ENCODE measurements at regions not wholly inside any gene's neighbourhood (a gene's known extent, or its start where the extent isn't known, plus 50 kb on each side); places are given as distances from the start of the nearest gene placed in this dataset.

- Histone ChIP-seq H2BK120ac (ENCODE audit: insufficient read depth, low read length, poor library complexity) (no peak overlapping the region), H4K12ac (ENCODE audit: low read depth, low read length) (no peak overlapping the region), H2AFZ (ENCODE audit: insufficient read depth, low read length, poor library complexity) (no peak overlapping the region), H2AK5ac (ENCODE audit: low read length) (no peak overlapping the region), H3K4me2 (ENCODE audit: low read length) (no peak overlapping the region), H3K23ac (ENCODE audit: low read length) (no peak overlapping the region), H3K79me1 (ENCODE audit: low read length) (no peaks in the 10 kb centered on the region), H3K36me3 (ENCODE audit: control insufficient read depth in 1 of 2, insufficient read depth in 2 of 2, low read length in 2 of 2) (no peaks in the 10 kb centered on the region), H2BK12ac (ENCODE audit: low read length) (no peak overlapping the region), H2BK5ac (ENCODE audit: low read depth, low read length, poor library complexity) (no peak overlapping the region), H4K8ac (ENCODE audit: low read depth, low read length) (no peak overlapping the region), H3K27ac (ENCODE audit: low read depth, low read length) (no peak overlapping the region), H3K79me2 (ENCODE audit: control insufficient read depth, insufficient read depth, low read length, poor library complexity) (no peaks in the 10 kb centered on the region), H3K27me3 (ENCODE audit: insufficient read depth, low read length) (no peaks in the 10 kb centered on the region), H3K4me1 (ENCODE audit: control insufficient read depth in 1 of 2, insufficient read depth in 2 of 2, low read length in 2 of 2) (peaks cover 4 to 8% of the 10 kb centered on the region in 2 experiments), H3K18ac (ENCODE audit: low read length) (no peak overlapping the region), H3K4ac (ENCODE audit: low read depth, low read length) (no peak overlapping the region), H3K14ac (ENCODE audit: low read length) (no peak overlapping the region), H3K4me3 (ENCODE audit: low read depth, low read length) (no peak overlapping the region), H3K9me3 (ENCODE audit: insufficient read depth, low read depth, low read length) (peaks cover 2% of the 10 kb centered on the region), H4K91ac (ENCODE audit: low read depth, low read length) (no peak overlapping the region), H3K9ac (ENCODE audit: low read length) (no peak overlapping the region)
- WGBS (ENCODE audit: extremely low coverage, insufficient coverage, insufficient read length) = no CpG with 5 or more reads among the region's 7 CpGs
- no peak for DNase-seq
Measured at GRCh38 chr18:46370898-46371297, 266.7 kb downstream of the HAUS1 start.

GRCh38 chr18:46372670-46373069, 268.5 kb downstream of the HAUS1 start:
- no peak overlapping the region for H3K4ac ChIP-seq (ENCODE audit: low read depth, low read length)
- no peak overlapping the region for H2AK5ac ChIP-seq (ENCODE audit: low read length)
- H3K4me3 ChIP-seq (ENCODE audit: low read depth, low read length) = no peak overlapping the region
- H3K4me1 ChIP-seq (ENCODE audit: control insufficient read depth in 1 of 2, insufficient read depth in 2 of 2, low read length in 2 of 2) = peaks cover 4 to 8% of the 10 kb centered on the region in 2 experiments
- no peak overlapping the region for H2BK120ac ChIP-seq (ENCODE audit: insufficient read depth, low read length, poor library complexity)
- H2BK5ac ChIP-seq (ENCODE audit: low read depth, low read length, poor library complexity) = no peak overlapping the region
- no peak overlapping the region for H4K91ac ChIP-seq (ENCODE audit: low read depth, low read length)
- H3K36me3 ChIP-seq (ENCODE audit: control insufficient read depth in 1 of 2, insufficient read depth in 2 of 2, low read length in 2 of 2) = no peaks in the 10 kb centered on the region
- H3K4me2 ChIP-seq (ENCODE audit: low read length) = no peak overlapping the region
- H3K18ac ChIP-seq (ENCODE audit: low read length) = no peak overlapping the region
- no peak overlapping the region for H2AFZ ChIP-seq (ENCODE audit: insufficient read depth, low read length, poor library complexity)
- peaks cover 2% of the 10 kb centered on the region for H3K9me3 ChIP-seq (ENCODE audit: insufficient read depth, low read depth, low read length)
- no peaks in the 10 kb centered on the region for H3K27me3 ChIP-seq (ENCODE audit: insufficient read depth, low read length)
- no CpG with 5 or more reads among the region's 10 CpGs for WGBS (ENCODE audit: extremely low coverage, insufficient coverage, insufficient read length)
- no peak overlapping the region for H3K14ac ChIP-seq (ENCODE audit: low read length)
- H3K27ac ChIP-seq (ENCODE audit: low read depth, low read length) = no peak overlapping the region
- no peak overlapping the region for H4K8ac ChIP-seq (ENCODE audit: low read depth, low read length)
- no peaks in the 10 kb centered on the region for H3K79me2 ChIP-seq (ENCODE audit: control insufficient read depth, insufficient read depth, low read length, poor library complexity)
- H3K9ac ChIP-seq (ENCODE audit: low read length) = no peak overlapping the region
- H2BK12ac ChIP-seq (ENCODE audit: low read length) = no peak overlapping the region
- H3K79me1 ChIP-seq (ENCODE audit: low read length) = no peaks in the 10 kb centered on the region
- no peak overlapping the region for H3K23ac ChIP-seq (ENCODE audit: low read length)
- H4K12ac ChIP-seq (ENCODE audit: low read depth, low read length) = no peak overlapping the region
- DNase-seq = no peak

- no peak overlapping the region for H3K18ac ChIP-seq (ENCODE audit: low read length)
- H3K36me3 ChIP-seq (ENCODE audit: control insufficient read depth in 1 of 2, insufficient read depth in 2 of 2, low read length in 2 of 2) = no peaks in the 10 kb centered on the region
- H2AK5ac ChIP-seq (ENCODE audit: low read length) = no peak overlapping the region
- no peaks in the 10 kb centered on the region for H3K79me1 ChIP-seq (ENCODE audit: low read length)
- H4K8ac ChIP-seq (ENCODE audit: low read depth, low read length) = no peak overlapping the region
- no peak overlapping the region for H3K27ac ChIP-seq (ENCODE audit: low read depth, low read length)
- no peak overlapping the region for H3K14ac ChIP-seq (ENCODE audit: low read length)
- H3K23ac ChIP-seq (ENCODE audit: low read length) = no peak overlapping the region
- no peak overlapping the region for H2BK120ac ChIP-seq (ENCODE audit: insufficient read depth, low read length, poor library complexity)
- no peak overlapping the region for H4K91ac ChIP-seq (ENCODE audit: low read depth, low read length)
- H3K4me2 ChIP-seq (ENCODE audit: low read length) = no peak overlapping the region
- no peak overlapping the region for H2AFZ ChIP-seq (ENCODE audit: insufficient read depth, low read length, poor library complexity)
- DNase-seq = no peak
- no peak overlapping the region for H2BK5ac ChIP-seq (ENCODE audit: low read depth, low read length, poor library complexity)
- no peak overlapping the region for H4K12ac ChIP-seq (ENCODE audit: low read depth, low read length)
- no CpG with 5 or more reads among the region's 2 CpGs for WGBS (ENCODE audit: extremely low coverage, insufficient coverage, insufficient read length)
- H3K4ac ChIP-seq (ENCODE audit: low read depth, low read length) = no peak overlapping the region
- no peak overlapping the region for H3K4me3 ChIP-seq (ENCODE audit: low read depth, low read length)
- no peak overlapping the region for H2BK12ac ChIP-seq (ENCODE audit: low read length)
- no peak overlapping the region for H3K9ac ChIP-seq (ENCODE audit: low read length)
- H3K9me3 ChIP-seq (ENCODE audit: insufficient read depth, low read depth, low read length) = peaks cover 2% of the 10 kb centered on the region
- no peaks in the 10 kb centered on the region for H3K79me2 ChIP-seq (ENCODE audit: control insufficient read depth, insufficient read depth, low read length, poor library complexity)
- peaks cover 4 to 8% of the 10 kb centered on the region in 2 experiments for H3K4me1 ChIP-seq (ENCODE audit: control insufficient read depth in 1 of 2, insufficient read depth in 2 of 2, low read length in 2 of 2)
- H3K27me3 ChIP-seq (ENCODE audit: insufficient read depth, low read length) = no peaks in the 10 kb centered on the region
Measured at GRCh38 chr18:46373131-46373530, 268.9 kb downstream of the HAUS1 start.

GRCh38 chr18:46373791-46374190, 269.6 kb downstream of the HAUS1 start:
- Histone ChIP-seq H4K8ac (ENCODE audit: low read depth, low read length) (no peak overlapping the region), H3K79me1 (ENCODE audit: low read length) (no peaks in the 10 kb centered on the region)
- no CpG with 5 or more reads among the region's 7 CpGs for WGBS (ENCODE audit: extremely low coverage, insufficient coverage, insufficient read length)

More at GRCh38 chr18:46373791-46374190, 269.6 kb downstream of the HAUS1 start:
- Histone ChIP-seq H3K18ac (ENCODE audit: low read length) (no peak overlapping the region), H2AK5ac (ENCODE audit: low read length) (no peak overlapping the region), H2BK5ac (ENCODE audit: low read depth, low read length, poor library complexity) (no peak overlapping the region), H3K27me3 (ENCODE audit: insufficient read depth, low read length) (no peaks in the 10 kb centered on the region), H3K4me2 (ENCODE audit: low read length) (no peak overlapping the region), H3K14ac (ENCODE audit: low read length) (no peak overlapping the region), H4K91ac (ENCODE audit: low read depth, low read length) (no peak overlapping the region), H3K27ac (ENCODE audit: low read depth, low read length) (no peak overlapping the region), H3K23ac (ENCODE audit: low read length) (no peak overlapping the region), H2BK120ac (ENCODE audit: insufficient read depth, low read length, poor library complexity) (no peak overlapping the region), H4K12ac (ENCODE audit: low read depth, low read length) (no peak overlapping the region), H3K9ac (ENCODE audit: low read length) (no peak overlapping the region), H2AFZ (ENCODE audit: insufficient read depth, low read length, poor library complexity) (no peak overlapping the region), H3K4me1 (ENCODE audit: control insufficient read depth in 1 of 2, insufficient read depth in 2 of 2, low read length in 2 of 2) (peaks cover 4 to 8% of the 10 kb centered on the region in 2 experiments), H3K36me3 (ENCODE audit: control insufficient read depth in 1 of 2, insufficient read depth in 2 of 2, low read length in 2 of 2) (no peaks in the 10 kb centered on the region), H3K9me3 (ENCODE audit: insufficient read depth, low read depth, low read length) (peaks cover 2% of the 10 kb centered on the region), H3K79me2 (ENCODE audit: control insufficient read depth, insufficient read depth, low read length, poor library complexity) (no peaks in the 10 kb centered on the region), H3K4me3 (ENCODE audit: low read depth, low read length) (no peak overlapping the region), H3K4ac (ENCODE audit: low read depth, low read length) (no peak overlapping the region), H2BK12ac (ENCODE audit: low read length) (no peak overlapping the region)
- no peak for DNase-seq
